WTC11 (cell line): ENCODE measurements at regions not wholly inside any gene's neighbourhood (a gene's known extent, or its start where the extent isn't known, plus 50 kb on each side); places are given as distances from the start of the nearest gene placed in this dataset.

ENCODE experiments used
- ATAC-seq: fragments of 200-7000 bp; cut with Tn5 transposase; 2 replicates; pipeline ENCODE4 v1.10.0; 2021; ENCODE audit warnings: mild to moderate bottlenecking, moderate library complexity
- CTCF ChIA-PET: fragments of 300-600 bp; sonication (Branson Sonifier 250); formaldehyde crosslinking; loops from one replicate; lab custom pipeline; 2021; ENCODE audit warnings: antibody characterized with exemption; lab: Charles Lee
- POLR2A ChIA-PET: fragments of 350-600 bp; sonication (Branson Sonifier 250); formaldehyde crosslinking; loops from one replicate; lab custom pipeline; 2021; ENCODE audit warnings: antibody characterized with exemption; lab: Charles Lee
- DNase-seq: peaks from one replicate; pipeline ENCODE4 v3.0.0; 2021; ENCODE audit warnings: low spot score
- H3K27ac Mint-ChIP-seq: 2 replicates; pipeline ENCODE4 v1.8.0; 2021; ENCODE audit warnings: mixed read lengths
- H3K27me3 Mint-ChIP-seq: 2 replicates; pipeline ENCODE4 v1.8.0; 2021; ENCODE audit warnings: low read depth, mild to moderate bottlenecking, moderate library complexity, mixed read lengths
- H3K36me3 Mint-ChIP-seq: 2 replicates; pipeline ENCODE4 v1.8.0; 2021; ENCODE audit warnings: mixed read lengths
- H3K4me1 Mint-ChIP-seq: 2 replicates; pipeline ENCODE4 v1.8.0; 2022; ENCODE audit warnings: mixed read lengths
- H3K4me3 Mint-ChIP-seq: 2 replicates; pipeline ENCODE4 v1.8.0; 2021; ENCODE audit warnings: mild to moderate bottlenecking, moderate library complexity, mixed read lengths
- H3K9me3 Mint-ChIP-seq: 2 replicates; pipeline ENCODE4 v1.8.0; 2021; ENCODE audit warnings: mixed read lengths
- AR ChIP-seq: fragments of 250-450 bp; sonication (Bioruptor Pico); IDR thresholded peaks from 2 replicates; pipeline ENCODE4 v1.9.0; 2021; ENCODE audit warnings: mild to moderate bottlenecking
- CTCF ChIP-seq: fragments of 200-600 bp; IDR thresholded peaks from 2 replicates; pipeline ENCODE4 v1.8.0; 2022; ENCODE audit warnings: antibody characterized with exemption
- EMX1 ChIP-seq: fragments of 250-450 bp; sonication (Bioruptor Pico); IDR thresholded peaks from 2 replicates; pipeline ENCODE4 v1.8.0; 2021; ENCODE audit warnings: mild to moderate bottlenecking
- ETV6 ChIP-seq: sonication (generic); formaldehyde crosslinking; IDR thresholded peaks from 2 replicates; pipeline ENCODE4 v1.8.1; 2022; ENCODE audit warnings: mild to moderate bottlenecking, missing genetic modification reagents
- FOXP4 ChIP-seq: sonication (generic); formaldehyde crosslinking; IDR thresholded peaks from 2 replicates; pipeline ENCODE4 v1.8.0; 2022; ENCODE audit warnings: mild to moderate bottlenecking, missing genetic modification reagents
- HMGA2 ChIP-seq: fragments of 250-450 bp; sonication (Bioruptor Pico); IDR thresholded peaks from 2 replicates; pipeline ENCODE4 v1.4.0; 2021; ENCODE audit warnings: mild to moderate bottlenecking, moderate library complexity
- IRF1 ChIP-seq: sonication (generic); formaldehyde crosslinking; IDR thresholded peaks from 2 replicates; pipeline ENCODE4 v1.8.0; 2023; ENCODE audit warnings: missing genetic modification reagents
- KAT7 ChIP-seq: sonication (generic); formaldehyde crosslinking; IDR thresholded peaks from 2 replicates; pipeline ENCODE4 v1.8.1; 2023; ENCODE audit warnings: missing genetic modification reagents, mild to moderate bottlenecking, borderline replicate concordance
- NFYB ChIP-seq: sonication (generic); formaldehyde crosslinking; conservative IDR thresholded peaks from 2 replicates; pipeline ENCODE4 v1.8.0; 2022; ENCODE audit warnings: low read depth, missing genetic modification reagents
- PRRX2 ChIP-seq: fragments of 250-450 bp; sonication (Bioruptor Pico); IDR thresholded peaks from 2 replicates; pipeline ENCODE4 v1.8.0; 2021; ENCODE audit warnings: mild to moderate bottlenecking
- SMAD3 ChIP-seq: sonication (generic); formaldehyde crosslinking; IDR thresholded peaks from 2 replicates; pipeline ENCODE4 v1.8.0; 2022; ENCODE audit warnings: missing genetic modification reagents, mild to moderate bottlenecking, borderline replicate concordance
- TEAD1 ChIP-seq: sonication (generic); formaldehyde crosslinking; IDR thresholded peaks from 2 replicates; pipeline ENCODE4 v1.8.0; 2022; ENCODE audit warnings: mild to moderate bottlenecking, missing genetic modification reagents
- TP53 ChIP-seq: sonication (generic); formaldehyde crosslinking; IDR thresholded peaks from 2 replicates; pipeline ENCODE4 v1.8.1; 2023; ENCODE audit warnings: mild to moderate bottlenecking, missing genetic modification reagents
- ZBTB21 ChIP-seq: sonication (generic); formaldehyde crosslinking; IDR thresholded peaks from 2 replicates; pipeline ENCODE4 v1.8.1; 2023; ENCODE audit warnings: mild to moderate bottlenecking, missing genetic modification reagents, borderline replicate concordance
- ZNF121 ChIP-seq: sonication (generic); formaldehyde crosslinking; IDR thresholded peaks from 2 replicates; pipeline ENCODE4 v1.8.0; 2023; ENCODE audit warnings: missing genetic modification reagents
- ZNF219 ChIP-seq: sonication (generic); formaldehyde crosslinking; IDR thresholded peaks from 2 replicates; pipeline ENCODE4 v1.8.0; 2023; ENCODE audit warnings: missing genetic modification reagents, mild to moderate bottlenecking, borderline replicate concordance
- ZNF232 ChIP-seq: sonication (generic); formaldehyde crosslinking; IDR thresholded peaks from 2 replicates; pipeline ENCODE4 v1.8.0; 2022; ENCODE audit warnings: mild to moderate bottlenecking, missing genetic modification reagents
- ZNF263 ChIP-seq: sonication (generic); formaldehyde crosslinking; IDR thresholded peaks from 2 replicates; pipeline ENCODE4 v1.8.1; 2022; ENCODE audit warnings: low read depth, mild to moderate bottlenecking, moderate library complexity, missing genetic modification reagents
- ZNF281 ChIP-seq: sonication (generic); formaldehyde crosslinking; IDR thresholded peaks from 2 replicates; pipeline ENCODE4 v1.8.0; 2023; ENCODE audit warnings: mild to moderate bottlenecking, missing genetic modification reagents
- ZNF317 ChIP-seq: sonication (generic); formaldehyde crosslinking; IDR thresholded peaks from 2 replicates; pipeline ENCODE4 v1.8.1; 2023; ENCODE audit warnings: low read depth, mild to moderate bottlenecking, moderate library complexity, missing genetic modification reagents, borderline replicate concordance
- ZNF396 ChIP-seq: fragments of 250-450 bp; sonication (Bioruptor Pico); IDR thresholded peaks from 2 replicates; pipeline ENCODE4 v1.8.0; 2021; ENCODE audit warnings: mild to moderate bottlenecking, moderate library complexity, borderline replicate concordance
- ZNF423 ChIP-seq: fragments of 250-450 bp; sonication (Bioruptor Pico); IDR thresholded peaks from 2 replicates; pipeline ENCODE4 v2.1.2; 2022; ENCODE audit warnings: mild to moderate bottlenecking, moderate library complexity

GRCh38 chr1:209412036-209412435 lies 171.5 kb upstream of the CAMK1G start (continued):
- TF ChIP-seq IRF1 (CRISPR knock-in tag) (no peak), ZNF281 (CRISPR knock-in tag) (no peak), NFYB (CRISPR knock-in tag) (no peak)

GRCh38 chr1:209412566-209412965 lies 170.9 kb upstream of the CAMK1G start:
- ChIA-PET POLR2A (no interaction called here), CTCF (no interaction called here)
- no peak overlapping the region for H3K4me3 Mint-ChIP-seq
- H3K9me3 Mint-ChIP-seq, result peaks cover 14% of the 10 kb centered on the region; the same call in 1 of the 2 replicates
- H3K27me3 Mint-ChIP-seq, result peaks cover 63% of the 10 kb centered on the region
- no peaks in the 10 kb centered on the region; the same call in 1 of the 2 replicates for H3K36me3 Mint-ChIP-seq
- peaks cover 49% of the 10 kb centered on the region for H3K4me1 Mint-ChIP-seq
- no peak overlapping the region for H3K27ac Mint-ChIP-seq
- no peak for TF ChIP-seq CTCF
- no peak for TF ChIP-seq ZNF219 (CRISPR knock-in tag)
- no peak for TF ChIP-seq TP53 (CRISPR knock-in tag)
- no peak for TF ChIP-seq ZNF263 (CRISPR knock-in tag)
- no peak for TF ChIP-seq TEAD1 (CRISPR knock-in tag)
- TF ChIP-seq IRF1 (CRISPR knock-in tag), result no peak
- TF ChIP-seq ZNF396, result no peak
- no peak for TF ChIP-seq FOXP4 (CRISPR knock-in tag)
- DNase-seq (no peak), ATAC-seq (no peak)

GRCh38 chr1:209413062-209413461 lies 170.5 kb upstream of the CAMK1G start:
- peaks cover 51% of the 10 kb centered on the region for H3K4me1 Mint-ChIP-seq
- peaks cover 68% of the 10 kb centered on the region for H3K27me3 Mint-ChIP-seq
- no peak overlapping the region for H3K27ac Mint-ChIP-seq
- no peak for DNase-seq
- H3K36me3 Mint-ChIP-seq, result no peaks in the 10 kb centered on the region; the same call in 1 of the 2 replicates
- ChIA-PET POLR2A (no interaction called here), CTCF (no interaction called here)
- no peak for ATAC-seq
- peaks cover 10% of the 10 kb centered on the region; the same call in 1 of the 2 replicates for H3K9me3 Mint-ChIP-seq
- no peak overlapping the region for H3K4me3 Mint-ChIP-seq
- TF ChIP-seq AR, result no peak
- TF ChIP-seq ZNF317 (CRISPR knock-in tag), result no peak
- TF ChIP-seq ZBTB21, result no peak
- no peak for TF ChIP-seq HMGA2 (CRISPR knock-in tag)
- no peak for TF ChIP-seq ZNF121
- no peak for TF ChIP-seq TEAD1 (CRISPR knock-in tag)
- TF ChIP-seq KAT7 (CRISPR knock-in tag), result no peak
- TF ChIP-seq EMX1 (CRISPR knock-in tag), result no peak
- no peak for TF ChIP-seq SMAD3 (CRISPR knock-in tag)
- TF ChIP-seq ZNF232 (CRISPR knock-in tag), result no peak
- no peak for TF ChIP-seq PRRX2 (CRISPR knock-in tag)
- no peak for TF ChIP-seq IRF1 (CRISPR knock-in tag)
- TF ChIP-seq ETV6 (CRISPR knock-in tag), result no peak
- no peak for TF ChIP-seq ZNF423 (CRISPR knock-in tag)
